IPS DF 6.9 (cell line): ENCODE measurements at regions not wholly inside any gene's neighbourhood (a gene's known extent, or its start where the extent isn't known, plus 50 kb on each side); places are given as distances from the start of the nearest gene placed in this dataset.

ENCODE experiments used
- DNase-seq: peaks from one replicate; pipeline ENCODE4 v3.0.0-alpha.2; 2013; ENCODE audit warnings: low read depth, low spot score
- H3K27ac ChIP-seq: one replicate; pipeline ENCODE4 v1.5.1; 2013; ENCODE audit warnings: low read length, control low read depth
- H3K27me3 ChIP-seq: 2 replicates; pipeline ENCODE4 v1.6.1; 2013; ENCODE audit warnings: mild to moderate bottlenecking, low read length; ENCODE audit not compliant: control insufficient read depth, insufficient read depth
- H3K36me3 ChIP-seq: 2 replicates; pipeline ENCODE4 v1.6.1; 2013; ENCODE audit warnings: low read length; ENCODE audit not compliant: control insufficient read depth, insufficient read depth
- H3K4me1 ChIP-seq: 2 replicates; pipeline ENCODE4 v1.6.1; 2013; ENCODE audit warnings: low read length; ENCODE audit not compliant: control insufficient read depth, insufficient read depth
- H3K4me3 ChIP-seq: 2 replicates; pipeline ENCODE4 v1.5.1; 2013; ENCODE audit warnings: mild to moderate bottlenecking, low read length
- H3K9me3 ChIP-seq: 2 replicates; pipeline ENCODE4 v1.6.1; 2013; ENCODE audit warnings: low read length, inconsistent platforms; ENCODE audit not compliant: control insufficient read depth, insufficient read depth
- WGBS: extraction: QIAGEN DNeasy Blood & Tissue Kit; methylation state at CpG from one replicate; pipeline ENCODE4 v1.1.7; 2013; ENCODE audit warnings: mixed read lengths, missing lambda C conversion rate; ENCODE audit not compliant: insufficient read length, insufficient coverage; 5-methylcytosine and 5-hydroxymethylcytosine counted together

- H3K27ac ChIP-seq = no peak overlapping the region
- no peaks in the 10 kb centered on the region for H3K27me3 ChIP-seq
- WGBS = no CpG with 5 or more reads among the region's 6 CpGs
- H3K36me3 ChIP-seq = no peaks in the 10 kb centered on the region
- H3K9me3 ChIP-seq = no peaks in the 10 kb centered on the region
- H3K4me1 ChIP-seq = peaks cover 2% of the 10 kb centered on the region; the same call in 1 of the 2 replicates
- no peak for DNase-seq
- no peak overlapping the region for H3K4me3 ChIP-seq
These were observed 211.2 kb upstream of the PMEPA1 start for GRCh38 chr20:57920971-57921370.

- Histone ChIP-seq H3K36me3 (no peaks in the 10 kb centered on the region), H3K27ac (no peak overlapping the region), H3K27me3 (no peaks in the 10 kb centered on the region), H3K4me1 (peaks cover 2% of the 10 kb centered on the region; the same call in 1 of the 2 replicates), H3K4me3 (no peak overlapping the region), H3K9me3 (no peaks in the 10 kb centered on the region)
- DNase-seq = no peak
- no CpG with 5 or more reads among the region's 3 CpGs for WGBS
These were observed 209.2 kb upstream of the PMEPA1 start for GRCh38 chr20:57919049-57919448.

- WGBS = no CpG with 5 or more reads among the region's 4 CpGs
These were observed 208.7 kb upstream of the PMEPA1 start for GRCh38 chr20:57918551-57918950.

GRCh38 chr20:57914205-57914604 is 204.4 kb upstream of the PMEPA1 start:
- H3K4me1 ChIP-seq = no peaks in the 10 kb centered on the region
- no peak for DNase-seq
- no peaks in the 10 kb centered on the region for H3K36me3 ChIP-seq
- H3K27ac ChIP-seq = no peak overlapping the region
- no CpG with 5 or more reads among the region's 4 CpGs for WGBS
- no peak overlapping the region for H3K4me3 ChIP-seq
- no peaks in the 10 kb centered on the region for H3K9me3 ChIP-seq
- no peaks in the 10 kb centered on the region for H3K27me3 ChIP-seq

More at GRCh38 chr20:57918551-57918950, 208.7 kb upstream of the PMEPA1 start:
- Histone ChIP-seq H3K4me3 (no peak overlapping the region), H3K36me3 (no peaks in the 10 kb centered on the region), H3K9me3 (no peaks in the 10 kb centered on the region), H3K27me3 (no peaks in the 10 kb centered on the region), H3K4me1 (peaks cover 2% of the 10 kb centered on the region; the same call in 1 of the 2 replicates), H3K27ac (no peak overlapping the region)
- DNase-seq = no peak

- Histone ChIP-seq H3K36me3 (no peaks in the 10 kb centered on the region), H3K9me3 (no peaks in the 10 kb centered on the region), H3K27ac (no peak overlapping the region), H3K4me3 (no peak overlapping the region), H3K27me3 (no peaks in the 10 kb centered on the region), H3K4me1 (no peaks in the 10 kb centered on the region)
- DNase-seq = no peak
- no CpG with 5 or more reads among the region's 12 CpGs for WGBS
These were observed 203.5 kb upstream of the PMEPA1 start for GRCh38 chr20:57913156-57913930.

GRCh38 chr20:57912227-57912582 is 202.4 kb upstream of the PMEPA1 start:
- Histone ChIP-seq H3K27ac (no peak overlapping the region), H3K4me1 (no peaks in the 10 kb centered on the region), H3K4me3 (no peak overlapping the region), H3K27me3 (no peaks in the 10 kb centered on the region), H3K9me3 (no peaks in the 10 kb centered on the region), H3K36me3 (no peaks in the 10 kb centered on the region)
- no CpG with 5 or more reads among the region's 6 CpGs for WGBS
- no peak for DNase-seq

GRCh38 chr20:57911512-57912226 is 201.9 kb upstream of the PMEPA1 start:
- Histone ChIP-seq H3K36me3 (no peaks in the 10 kb centered on the region), H3K27ac (no peak overlapping the region), H3K9me3 (no peaks in the 10 kb centered on the region), H3K4me3 (no peak overlapping the region), H3K4me1 (no peaks in the 10 kb centered on the region), H3K27me3 (no peaks in the 10 kb centered on the region)
- DNase-seq = no peak
- WGBS = no CpG with 5 or more reads among the region's 14 CpGs

GRCh38 chr20:57910716-57911115 is 200.9 kb upstream of the PMEPA1 start:
- H3K4me3 ChIP-seq = no peak overlapping the region
- no peak for DNase-seq
- no peaks in the 10 kb centered on the region for H3K4me1 ChIP-seq
- WGBS = no CpG with 5 or more reads among the region's 1 CpG
- H3K9me3 ChIP-seq = no peaks in the 10 kb centered on the region
- H3K27me3 ChIP-seq = no peaks in the 10 kb centered on the region
- no peak overlapping the region for H3K27ac ChIP-seq
- no peaks in the 10 kb centered on the region for H3K36me3 ChIP-seq

- Histone ChIP-seq H3K36me3 (no peaks in the 10 kb centered on the region), H3K27ac (no peak overlapping the region), H3K4me1 (no peaks in the 10 kb centered on the region), H3K27me3 (no peaks in the 10 kb centered on the region), H3K9me3 (no peaks in the 10 kb centered on the region), H3K4me3 (no peak overlapping the region)
- WGBS = no CpG with 5 or more reads among the region's 4 CpGs
- DNase-seq = no peak
These were observed 200.0 kb upstream of the PMEPA1 start for GRCh38 chr20:57909763-57910331.

- Histone ChIP-seq H3K36me3 (no peaks in the 10 kb centered on the region), H3K9me3 (no peaks in the 10 kb centered on the region), H3K27ac (no peak overlapping the region), H3K4me3 (no peak overlapping the region), H3K4me1 (no peaks in the 10 kb centered on the region), H3K27me3 (no peaks in the 10 kb centered on the region)
- no peak for DNase-seq
- WGBS = no CpG with 5 or more reads among the region's 14 CpGs
These were observed 199.2 kb upstream of the PMEPA1 start for GRCh38 chr20:57908704-57909630.
